ENCODE measurements at regions not wholly inside any gene's neighbourhood (a gene's known extent, or its start where the extent isn't known, plus 50 kb on each side); places are given as distances from the start of the nearest gene placed in this dataset.

GRCh38 chr11:122220321-122220720, 104.3 kb upstream of the BLID start:
- Histone ChIP-seq H3K9me3 (ENCODE audit: control insufficient read depth in 4 of 4, low read length in 3 of 4) (no peaks in the 10 kb centered on the region), H3K4me3 (ENCODE audit: low read depth in 1 of 3, low read length in 3 of 3) (no peak overlapping the region), H3K4me1 (ENCODE audit: control insufficient read depth in 4 of 4, insufficient read depth in 4 of 4, low read length in 3 of 4) (no peaks in the 10 kb centered on the region), H3K36me3 (ENCODE audit: control insufficient read depth in 4 of 4, insufficient read depth in 3 of 4, low read depth in 1 of 4, low read length in 3 of 4) (no peaks in the 10 kb centered on the region), H3K27me3 (ENCODE audit: control insufficient read depth in 4 of 4, insufficient read depth in 4 of 4, low read length in 3 of 4) (no peaks in the 10 kb centered on the region), H3K27ac (ENCODE audit: low read depth in 1 of 2, low read length in 2 of 2) (no peak overlapping the region), H3K9ac (ENCODE audit: low read depth in 1 of 2, low read length in 2 of 2) (no peak overlapping the region)
- no peak for DNase-seq (ENCODE audit: low spot score)
- WGBS = 93% methylated on average over 2 of the region's 2 CpGs
- TF ChIP-seq ZBTB33 (IDR thresholded peaks at IDR 0.05) (no peak), NR2F2 (IDR thresholded peaks at IDR 0.05) (no peak)

GRCh38 chr11:122219791-122220190, 103.8 kb upstream of the BLID start:
- WGBS = 86% methylated on average over 3 of the region's 3 CpGs
- Histone ChIP-seq H3K4me3 (ENCODE audit: low read depth in 1 of 3, low read length in 3 of 3) (no peak overlapping the region), H3K36me3 (ENCODE audit: control insufficient read depth in 4 of 4, insufficient read depth in 3 of 4, low read depth in 1 of 4, low read length in 3 of 4) (no peaks in the 10 kb centered on the region), H3K27ac (ENCODE audit: low read depth in 1 of 2, low read length in 2 of 2) (no peak overlapping the region), H3K9ac (ENCODE audit: low read depth in 1 of 2, low read length in 2 of 2) (no peak overlapping the region), H3K27me3 (ENCODE audit: control insufficient read depth in 4 of 4, insufficient read depth in 4 of 4, low read length in 3 of 4) (no peaks in the 10 kb centered on the region), H3K9me3 (ENCODE audit: control insufficient read depth in 4 of 4, low read length in 3 of 4) (no peaks in the 10 kb centered on the region), H3K4me1 (ENCODE audit: control insufficient read depth in 4 of 4, insufficient read depth in 4 of 4, low read length in 3 of 4) (no peaks in the 10 kb centered on the region)
- TF ChIP-seq FOXA1 (IDR thresholded peaks at IDR 0.05) (no peak), JUND (IDR thresholded peaks at IDR 0.05) (no peak), REST (IDR thresholded peaks at IDR 0.05) (no peak), MAX (IDR thresholded peaks at IDR 0.05) (no peak), SP1 (IDR thresholded peaks at IDR 0.05) (no peak), ZBTB33 (IDR thresholded peaks at IDR 0.05) (no peak), TAF1 (conservative IDR thresholded peaks at IDR 0.05) (no peak)
- DNase-seq (ENCODE audit: low spot score) = no peak

- no peaks in the 10 kb centered on the region for H3K9me3 ChIP-seq (ENCODE audit: control insufficient read depth in 4 of 4, low read length in 3 of 4)
- H3K9ac ChIP-seq (ENCODE audit: low read depth in 1 of 2, low read length in 2 of 2) = no peak overlapping the region
- H3K4me1 ChIP-seq (ENCODE audit: control insufficient read depth in 4 of 4, insufficient read depth in 4 of 4, low read length in 3 of 4) = peaks cover 0 to 4% (median under 1%) of the 10 kb centered on the region in 4 donors
- peak; percentile 72 for DNase-seq (ENCODE audit: low spot score)
- 36% methylated on average over 11 of the region's 11 CpGs for WGBS
- H3K36me3 ChIP-seq (ENCODE audit: control insufficient read depth in 4 of 4, insufficient read depth in 3 of 4, low read depth in 1 of 4, low read length in 3 of 4) = no peaks in the 10 kb centered on the region
- no peak overlapping the region for H3K27ac ChIP-seq (ENCODE audit: low read depth in 1 of 2, low read length in 2 of 2)
- H3K4me3 ChIP-seq (ENCODE audit: low read depth in 1 of 3, low read length in 3 of 3) = no peak overlapping the region
- no peaks in the 10 kb centered on the region for H3K27me3 ChIP-seq (ENCODE audit: control insufficient read depth in 4 of 4, insufficient read depth in 4 of 4, low read length in 3 of 4)
- TF ChIP-seq JUND (IDR thresholded peaks at IDR 0.05) = peak in 1 of 2 donors; percentile 12
- peak; percentile 94 for TF ChIP-seq CTCF (IDR thresholded peaks at IDR 0.05; ENCODE audit: low read depth, low read length, missing input control)
- peak; percentile 40 for TF ChIP-seq SP1 (IDR thresholded peaks at IDR 0.05)
- peak; percentile 29 to 38 for TF ChIP-seq RXRA (IDR thresholded peaks at IDR 0.05)
- no peak for TF ChIP-seq ZBTB33 (IDR thresholded peaks at IDR 0.05)
- no peak for TF ChIP-seq FOXA1 (IDR thresholded peaks at IDR 0.05)
- peak; percentile 50 for TF ChIP-seq NR2F2 (IDR thresholded peaks at IDR 0.05)
- peak; percentile 82 to 94 for TF ChIP-seq RAD21 (IDR thresholded peaks at IDR 0.05)
- TF ChIP-seq GABPA (IDR thresholded peaks at IDR 0.05 in 1 of 2, conservative IDR thresholded peaks at IDR 0.05 in 1 of 2) = no peak
- TF ChIP-seq HNF4A (conservative IDR thresholded peaks at IDR 0.05) = peak; percentile 54 to 66
Measured at GRCh38 chr11:122215244-122215992, 99.4 kb upstream of the BLID start.
